Keratinocyte (primary cell): ENCODE measurements at regions not wholly inside any gene's neighbourhood (a gene's known extent, or its start where the extent isn't known, plus 50 kb on each side); places are given as distances from the start of the nearest gene placed in this dataset.

Experiments used
- EZH2 ChIP-seq: IDR thresholded peaks from one replicate; pipeline ENCODE4 v1.6.1; 2012; ENCODE audit warnings: inconsistent platforms, mild to moderate bottlenecking, low read length, moderate library complexity
- TF ChIP-seq, protein P1 (sequence below), 3 experiments: IDR thresholded peaks in 1 of 3; conservative IDR thresholded peaks in 1 of 3; optimal IDR thresholded peaks in 1 of 3; 2 replicates in 2 of 3; 3 replicates in 1 of 3; pipeline versions ENCODE3 to v1.5.1; 2011; ENCODE audit warnings: low read length in 3 of 3, mild to moderate bottlenecking in 3 of 3, moderate library complexity in 2 of 3, control low read depth in 1 of 3, inconsistent platforms in 1 of 3; ENCODE audit not compliant: insufficient read depth in 2 of 3; ENCODE audit errors: extremely low read depth in 1 of 3

DNA sequence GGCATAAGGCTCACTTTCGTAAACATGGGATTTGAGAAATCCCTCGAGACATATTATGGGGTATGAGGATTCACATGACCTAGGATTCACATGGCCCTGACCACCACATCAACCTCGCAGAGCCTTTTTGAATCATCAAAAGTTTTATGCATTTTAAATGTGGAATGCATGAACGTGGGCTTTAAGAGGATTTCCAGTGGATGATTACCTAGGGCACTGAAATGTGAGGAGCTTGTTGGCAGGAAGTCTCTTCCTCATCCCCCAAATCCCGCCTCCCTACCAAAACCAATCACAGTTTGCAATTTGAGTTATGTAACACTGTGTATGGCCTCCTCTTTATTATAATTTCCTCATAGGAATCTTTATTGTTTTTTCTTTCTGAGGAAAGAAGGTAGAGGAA is 659.6 kb upstream of the TBX3 start:
- TF ChIP-seq, protein P1, sequence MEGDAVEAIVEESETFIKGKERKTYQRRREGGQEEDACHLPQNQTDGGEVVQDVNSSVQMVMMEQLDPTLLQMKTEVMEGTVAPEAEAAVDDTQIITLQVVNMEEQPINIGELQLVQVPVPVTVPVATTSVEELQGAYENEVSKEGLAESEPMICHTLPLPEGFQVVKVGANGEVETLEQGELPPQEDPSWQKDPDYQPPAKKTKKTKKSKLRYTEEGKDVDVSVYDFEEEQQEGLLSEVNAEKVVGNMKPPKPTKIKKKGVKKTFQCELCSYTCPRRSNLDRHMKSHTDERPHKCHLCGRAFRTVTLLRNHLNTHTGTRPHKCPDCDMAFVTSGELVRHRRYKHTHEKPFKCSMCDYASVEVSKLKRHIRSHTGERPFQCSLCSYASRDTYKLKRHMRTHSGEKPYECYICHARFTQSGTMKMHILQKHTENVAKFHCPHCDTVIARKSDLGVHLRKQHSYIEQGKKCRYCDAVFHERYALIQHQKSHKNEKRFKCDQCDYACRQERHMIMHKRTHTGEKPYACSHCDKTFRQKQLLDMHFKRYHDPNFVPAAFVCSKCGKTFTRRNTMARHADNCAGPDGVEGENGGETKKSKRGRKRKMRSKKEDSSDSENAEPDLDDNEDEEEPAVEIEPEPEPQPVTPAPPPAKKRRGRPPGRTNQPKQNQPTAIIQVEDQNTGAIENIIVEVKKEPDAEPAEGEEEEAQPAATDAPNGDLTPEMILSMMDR (optimal IDR thresholded peaks at IDR 0.05 in 1 of 3, IDR thresholded peaks at IDR 0.05 in 1 of 3, conservative IDR thresholded peaks at IDR 0.05 in 1 of 3; ENCODE audit: extremely low read depth in 1 of 3, insufficient read depth in 2 of 3, low read length in 3 of 3): no peak
- no peak for TF ChIP-seq EZH2
